PC-9 (cell line): ENCODE measurements at regions not wholly inside any gene's neighbourhood (a gene's known extent, or its start where the extent isn't known, plus 50 kb on each side); places are given as distances from the start of the nearest gene placed in this dataset.

Source experiments
- BruUV-seq: library from RNA; stranded (reverse); fragments of 400-500 nt; replicated peaks from 2 replicates; lab custom pipeline; 2021; lab: Mats Ljungman, UMichigan
- CTCF ChIA-PET: fragments of 300-600 bp; sonication (Branson Sonifier 250); formaldehyde crosslinking; loops from one replicate; lab custom pipeline; 2022; ENCODE audit warnings: antibody characterized with exemption; lab: Charles Lee
- POLR2A ChIA-PET: fragments of 300-600 bp; sonication (Branson Sonifier 250); formaldehyde crosslinking; loops from one replicate; lab custom pipeline; 2022; ENCODE audit warnings: antibody characterized with exemption; ENCODE audit not compliant: unreplicated experiment; lab: Charles Lee
- DNase-seq, 2 experiments: peaks; one replicate each; pipeline versions ENCODE4 v3.0.0 to v3.0.0-alpha.2; 2015 to 2022; ENCODE audit warnings: mixed read lengths in 1 of 2
- H2AFZ ChIP-seq: fragments of 200-600 bp; sonication (generic); 2 replicates; pipeline ENCODE4 v1.8.1; 2017; ENCODE audit warnings: antibody characterized with exemption
- H3F3A ChIP-seq: fragments of 200-600 bp; sonication (generic); 2 replicates; pipeline ENCODE4 v1.8.1; 2017; ENCODE audit warnings: antibody characterized with exemption, mild to moderate bottlenecking, low read depth; ENCODE audit not compliant: insufficient read depth
- H3K27ac ChIP-seq: fragments of 200-600 bp; sonication (generic); 2 replicates; pipeline ENCODE4 v1.6.1; 2016; ENCODE audit warnings: mixed run types
- H3K27me3 ChIP-seq: fragments of 200-600 bp; sonication (generic); 2 replicates; pipeline ENCODE4 v1.6.1; 2016; ENCODE audit warnings: low read depth, mixed run types; ENCODE audit not compliant: insufficient read depth
- H3K36me3 ChIP-seq: fragments of 200-600 bp; sonication (generic); 2 replicates; pipeline ENCODE4 v1.6.1; 2016; ENCODE audit warnings: low read depth, mixed run types
- H3K4me1 ChIP-seq: fragments of 200-600 bp; sonication (generic); replicated peaks from 2 replicates; pipeline ENCODE4 v1.6.1; 2016; ENCODE audit warnings: mixed run types; ENCODE audit not compliant: insufficient read depth
- H3K4me2 ChIP-seq: fragments of 200-600 bp; sonication (generic); 2 replicates; pipeline ENCODE4 v1.6.1; 2017; ENCODE audit warnings: mixed run types
- H3K4me3 ChIP-seq: fragments of 200-600 bp; sonication (generic); 2 replicates; pipeline ENCODE4 v1.6.1; 2016; ENCODE audit warnings: mixed run types
- H3K79me2 ChIP-seq: fragments of 200-600 bp; sonication (generic); 2 replicates; pipeline ENCODE4 v1.6.1; 2017; ENCODE audit warnings: low read depth, mixed run types
- H3K9me2 ChIP-seq: fragments of 200-600 bp; sonication (generic); 2 replicates; pipeline ENCODE4 v1.8.1; 2017; ENCODE audit warnings: mild to moderate bottlenecking; ENCODE audit not compliant: insufficient read depth
- H3K9me3 ChIP-seq: fragments of 200-600 bp; sonication (generic); 2 replicates; pipeline ENCODE4 v1.8.1; 2016; ENCODE audit warnings: low read depth; ENCODE audit not compliant: insufficient read depth
- H4K20me1 ChIP-seq: fragments of 200-600 bp; sonication (generic); 2 replicates; pipeline ENCODE4 v1.8.1; 2017; ENCODE audit not compliant: insufficient read depth
- CTCF ChIP-seq: fragments of 200-600 bp; sonication (generic); conservative IDR thresholded peaks from 2 replicates; pipeline ENCODE4 v1.6.1; 2017; ENCODE audit warnings: mixed run types, antibody characterized with exemption, mild to moderate bottlenecking, moderate library complexity
- EZH2 ChIP-seq: fragments of 200-600 bp; sonication (generic); IDR thresholded peaks from 2 replicates; pipeline ENCODE4 v1.8.0; 2017; ENCODE audit warnings: antibody characterized with exemption, low read depth
- intact Hi-C: fragments of 100-400 bp; cut with micrococcal nuclease; formaldehyde crosslinking; loops from one replicate; pipeline ENCODE4 v1.10.0; 2022; ENCODE audit not compliant: unreplicated experiment

- Histone ChIP-seq H3F3A (no peaks in the 10 kb centered on the region), H3K4me2 (no peak overlapping the region), H3K27me3 (0 out of 2 replicates have a peak, but pooled peaks cover 15% of the 10 kb centered on the region), H3K36me3 (no peaks in the 10 kb centered on the region), H2AFZ (no peak overlapping the region), H4K20me1 (no peaks in the 10 kb centered on the region), H3K79me2 (no peaks in the 10 kb centered on the region), H3K9me2 (no peaks in the 10 kb centered on the region), H3K9me3 (no peaks in the 10 kb centered on the region), H3K4me1 (no peaks in the 10 kb centered on the region), H3K4me3 (no peak overlapping the region), H3K27ac (no peak overlapping the region)
- POLR2A ChIA-PET, result no interaction called here
- DNase-seq, result no peak
- no TSS peak for BruUV-seq
- TF ChIP-seq CTCF, result no peak
- TF ChIP-seq EZH2, result no peak
- CTCF ChIA-PET, result no interaction called here
- intact Hi-C loops, result no loop called here
These were observed 223.7 kb downstream of the CBLN1 start for GRCh38 chr16:49057936-49058335.

GRCh38 chr16:49057391-49057790, 224.2 kb downstream of the CBLN1 start:
- H3K79me2 ChIP-seq, result no peaks in the 10 kb centered on the region
- H3K9me2 ChIP-seq, result no peaks in the 10 kb centered on the region
- BruUV-seq, result no TSS peak
- H3K4me2 ChIP-seq, result no peak overlapping the region
- no peaks in the 10 kb centered on the region for H3F3A ChIP-seq
- ChIA-PET POLR2A (no interaction called here), CTCF (no interaction called here)
- H3K4me3 ChIP-seq, result no peak overlapping the region
- H4K20me1 ChIP-seq, result no peaks in the 10 kb centered on the region
- H2AFZ ChIP-seq, result no peak overlapping the region
- H3K4me1 ChIP-seq, result no peaks in the 10 kb centered on the region
- no peaks in the 10 kb centered on the region for H3K9me3 ChIP-seq
- H3K27me3 ChIP-seq, result peaks cover 19% of the 10 kb centered on the region; the same call in 1 of the 2 replicates
- H3K36me3 ChIP-seq, result no peaks in the 10 kb centered on the region
- intact Hi-C loops, result no loop called here
- DNase-seq, result no peak
- no peak overlapping the region for H3K27ac ChIP-seq
- no peak for TF ChIP-seq CTCF
- no peak for TF ChIP-seq EZH2

- Histone ChIP-seq H3K4me1 (no peaks in the 10 kb centered on the region), H3K36me3 (no peaks in the 10 kb centered on the region), H4K20me1 (no peaks in the 10 kb centered on the region), H3K4me2 (no peak overlapping the region), H3K4me3 (no peak overlapping the region), H3K27ac (no peak overlapping the region), H3K9me2 (no peaks in the 10 kb centered on the region), H3K27me3 (peaks cover 25% of the 10 kb centered on the region; the same call in 1 of the 2 replicates), H2AFZ (no peak overlapping the region), H3K79me2 (no peaks in the 10 kb centered on the region), H3K9me3 (no peaks in the 10 kb centered on the region), H3F3A (no peaks in the 10 kb centered on the region)
- TF ChIP-seq EZH2 (no peak), CTCF (no peak)
- POLR2A ChIA-PET, result no interaction called here
- no peak for DNase-seq
- intact Hi-C loops, result no loop called here
- CTCF ChIA-PET, result no interaction called here
- no TSS peak for BruUV-seq
These were observed 225.1 kb downstream of the CBLN1 start for GRCh38 chr16:49056546-49056945.
